ENCODE measurements at regions not wholly inside any gene's neighbourhood (a gene's known extent, or its start where the extent isn't known, plus 50 kb on each side); places are given as distances from the start of the nearest gene placed in this dataset.

- no peak for DNase-seq
- H3K27me3 Mint-ChIP-seq (ENCODE audit: unreplicated experiment): no peaks in the 10 kb centered on the region
- no peak for TF ChIP-seq CTCF (IDR thresholded peaks at IDR 0.05; ENCODE audit: partially characterized antibody, unreplicated experiment)
- no peaks in the 10 kb centered on the region for H3K9me3 Mint-ChIP-seq (ENCODE audit: unreplicated experiment)
- no peak overlapping the region for H3K27ac Mint-ChIP-seq (ENCODE audit: unreplicated experiment)
- H3K4me1 Mint-ChIP-seq (ENCODE audit: low read depth, unreplicated experiment): no peaks in the 10 kb centered on the region
- no peaks in the 10 kb centered on the region for H3K36me3 Mint-ChIP-seq (ENCODE audit: unreplicated experiment)
- H3K4me3 Mint-ChIP-seq (ENCODE audit: unreplicated experiment): no peak overlapping the region
Observed at GRCh38 chr3:74763830-74764229, 149.4 kb upstream of the CNTN3 start.

GRCh38 chr3:74756674-74757073 is 142.2 kb upstream of the CNTN3 start:
- Mint-ChIP-seq H3K9me3 (ENCODE audit: unreplicated experiment) (no peaks in the 10 kb centered on the region), H3K36me3 (ENCODE audit: unreplicated experiment) (no peaks in the 10 kb centered on the region), H3K4me1 (ENCODE audit: low read depth, unreplicated experiment) (no peaks in the 10 kb centered on the region), H3K27me3 (ENCODE audit: unreplicated experiment) (no peaks in the 10 kb centered on the region), H3K4me3 (ENCODE audit: unreplicated experiment) (no peak overlapping the region), H3K27ac (ENCODE audit: unreplicated experiment) (no peak overlapping the region)
- no peak for TF ChIP-seq CTCF (IDR thresholded peaks at IDR 0.05; ENCODE audit: partially characterized antibody, unreplicated experiment)
- DNase-seq: no peak

DNA sequence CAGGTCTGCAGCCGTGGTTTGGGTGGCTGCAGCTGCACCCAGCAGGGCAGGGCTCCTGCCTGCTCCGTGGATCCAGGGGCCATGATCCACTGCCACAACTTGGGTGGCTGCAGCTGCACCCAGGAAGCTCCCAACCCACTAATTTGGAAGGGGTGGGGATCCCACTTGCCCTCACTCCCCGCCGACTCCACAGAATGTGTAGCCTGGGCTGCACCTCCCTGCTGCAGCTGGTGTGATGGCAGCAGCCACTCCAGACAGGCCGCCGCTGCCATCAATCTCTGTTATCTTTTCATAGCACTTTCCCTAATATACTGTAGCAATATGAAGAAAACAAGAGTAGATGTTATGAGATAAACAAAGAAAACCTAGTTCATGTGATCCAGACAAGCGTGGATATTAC is 137.8 kb upstream of the CNTN3 start:
- no peak for DNase-seq
- H3K4me1 Mint-ChIP-seq (ENCODE audit: low read depth, unreplicated experiment): no peaks in the 10 kb centered on the region
- no peak for TF ChIP-seq CTCF (IDR thresholded peaks at IDR 0.05; ENCODE audit: partially characterized antibody, unreplicated experiment)
- H3K4me3 Mint-ChIP-seq (ENCODE audit: unreplicated experiment): no peak overlapping the region
- H3K27ac Mint-ChIP-seq (ENCODE audit: unreplicated experiment): no peak overlapping the region
- H3K36me3 Mint-ChIP-seq (ENCODE audit: unreplicated experiment): no peaks in the 10 kb centered on the region
- no peaks in the 10 kb centered on the region for H3K9me3 Mint-ChIP-seq (ENCODE audit: unreplicated experiment)
- no peaks in the 10 kb centered on the region for H3K27me3 Mint-ChIP-seq (ENCODE audit: unreplicated experiment)

DNA sequence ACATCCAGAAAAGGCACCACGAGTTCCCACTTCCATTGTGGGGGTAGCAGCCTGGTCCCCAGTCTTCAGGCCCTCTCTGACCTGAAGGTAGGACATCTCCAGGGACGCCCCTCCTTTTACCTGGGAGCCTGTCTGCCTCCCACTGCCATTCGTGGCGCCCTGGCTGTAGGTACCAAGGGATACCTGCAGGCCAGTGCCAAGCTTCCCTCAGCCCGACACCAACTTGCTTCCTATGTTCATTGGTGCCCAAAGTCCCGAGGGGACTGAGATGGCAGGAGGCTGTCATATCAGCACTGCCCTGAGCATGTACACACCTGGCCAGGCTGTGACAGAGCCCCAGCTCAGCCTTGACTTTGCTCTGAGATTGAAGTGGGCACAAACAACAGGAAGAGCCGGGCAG is 137.3 kb upstream of the CNTN3 start:
- Mint-ChIP-seq H3K27me3 (ENCODE audit: unreplicated experiment) (no peaks in the 10 kb centered on the region), H3K27ac (ENCODE audit: unreplicated experiment) (no peak overlapping the region), H3K9me3 (ENCODE audit: unreplicated experiment) (no peaks in the 10 kb centered on the region), H3K4me1 (ENCODE audit: low read depth, unreplicated experiment) (no peaks in the 10 kb centered on the region), H3K4me3 (ENCODE audit: unreplicated experiment) (no peak overlapping the region), H3K36me3 (ENCODE audit: unreplicated experiment) (no peaks in the 10 kb centered on the region)
- no peak for DNase-seq
- no peak for TF ChIP-seq CTCF (IDR thresholded peaks at IDR 0.05; ENCODE audit: partially characterized antibody, unreplicated experiment)

- Mint-ChIP-seq H3K27ac (ENCODE audit: unreplicated experiment) (no peak overlapping the region), H3K4me1 (ENCODE audit: low read depth, unreplicated experiment) (no peaks in the 10 kb centered on the region), H3K9me3 (ENCODE audit: unreplicated experiment) (no peaks in the 10 kb centered on the region), H3K27me3 (ENCODE audit: unreplicated experiment) (no peaks in the 10 kb centered on the region), H3K36me3 (ENCODE audit: unreplicated experiment) (no peaks in the 10 kb centered on the region), H3K4me3 (ENCODE audit: unreplicated experiment) (no peak overlapping the region)
- no peak for DNase-seq
- no peak for TF ChIP-seq CTCF (IDR thresholded peaks at IDR 0.05; ENCODE audit: partially characterized antibody, unreplicated experiment)
Observed at GRCh38 chr3:74750901-74751300, 136.4 kb upstream of the CNTN3 start.

Data from glutamatergic neuron (in vitro differentiated cells).